CD4-positive, alpha-beta memory T cell (primary cell): ENCODE measurements at regions not wholly inside any gene's neighbourhood (a gene's known extent, or its start where the extent isn't known, plus 50 kb on each side); places are given as distances from the start of the nearest gene placed in this dataset.

Experiments
- CTCF ChIA-PET: fragments of 350-600 bp; sonication (Branson Sonifier 250); formaldehyde crosslinking; loops from one replicate; lab custom pipeline; 2021; ENCODE audit warnings: inconsistent platforms; ENCODE audit not compliant: partially characterized antibody; lab: Charles Lee
- POLR2A ChIA-PET: fragments of 350-600 bp; sonication (Branson Sonifier 250); formaldehyde crosslinking; loops from one replicate; lab custom pipeline; 2021; ENCODE audit not compliant: partially characterized antibody; lab: Charles Lee
- DNase-seq, 5 donors: peaks; one replicate each; pipeline versions ENCODE4 v3.0.0 to v3.0.0-alpha.2; 2020 to 2022; ENCODE audit warnings: mixed read lengths in 1 of 5
- H3K27ac ChIP-seq: one replicate; pipeline ENCODE4 v1.7.0; 2013; ENCODE audit warnings: low read depth, low read length
- H3K27me3 ChIP-seq: 2 replicates; pipeline ENCODE4 v1.7.0; 2013; ENCODE audit warnings: mild to moderate bottlenecking, low read length, moderate library complexity; ENCODE audit not compliant: insufficient read depth
- H3K36me3 ChIP-seq: 2 replicates; pipeline ENCODE4 v1.7.0; 2013; ENCODE audit warnings: mild to moderate bottlenecking, low read length, moderate library complexity; ENCODE audit not compliant: insufficient read depth
- H3K4me1 ChIP-seq: 2 replicates; pipeline ENCODE4 v1.7.0; 2013; ENCODE audit warnings: mild to moderate bottlenecking, low read length, moderate library complexity; ENCODE audit not compliant: insufficient read depth
- H3K4me3 ChIP-seq, 2 donors: one replicate each; pipeline ENCODE4 v1.7.0; 2013; ENCODE audit warnings: low read length in 2 of 2, mild to moderate bottlenecking in 1 of 2
- H3K9me3 ChIP-seq, 2 donors: one replicate each; pipeline ENCODE4 v1.7.0; 2013; ENCODE audit warnings: low read length in 2 of 2, control low read depth in 1 of 2; ENCODE audit not compliant: control insufficient read depth in 1 of 2
- H3K27ac Mint-ChIP-seq, 7 donors: one replicate each; pipeline ENCODE4 v1.8.0; 2020 to 2021; ENCODE audit warnings: mixed read lengths in 7 of 7, mild to moderate bottlenecking in 6 of 7, inconsistent platforms in 3 of 7, moderate library complexity in 3 of 7
- H3K27me3 Mint-ChIP-seq, 2 donors: one replicate each; pipeline ENCODE4 v1.8.0; 2020 to 2021; ENCODE audit warnings: mixed read lengths in 2 of 2
- H3K36me3 Mint-ChIP-seq, 2 donors: one replicate each; pipeline ENCODE4 v1.8.0; 2020 to 2021; ENCODE audit warnings: mixed read lengths in 2 of 2, inconsistent platforms in 1 of 2, mild to moderate bottlenecking in 1 of 2
- H3K4me1 Mint-ChIP-seq, 4 donors: one replicate each; pipeline ENCODE4 v1.8.0; 2020 to 2021; ENCODE audit warnings: mixed read lengths in 4 of 4, mild to moderate bottlenecking in 1 of 4
- H3K4me3 Mint-ChIP-seq, 8 donors: one replicate each; pipeline ENCODE4 v1.8.0; 2020 to 2021; ENCODE audit warnings: mixed read lengths in 8 of 8, mild to moderate bottlenecking in 7 of 8, moderate library complexity in 6 of 8, inconsistent platforms in 3 of 8
- H3K9me3 Mint-ChIP-seq, 8 donors: one replicate each; pipeline ENCODE4 v1.8.0; 2020 to 2021; ENCODE audit warnings: mixed read lengths in 8 of 8, mild to moderate bottlenecking in 5 of 8, inconsistent platforms in 3 of 8, moderate library complexity in 1 of 8
- intact Hi-C: fragments of 100-400 bp; cut with micrococcal nuclease; formaldehyde crosslinking; loops from one replicate; pipeline ENCODE4 v1.15.1; 2023

- Histone ChIP-seq H3K4me1 (peaks cover 14% of the 10 kb centered on the region), H3K27ac (no peak overlapping the region), H3K36me3 (no peaks in the 10 kb centered on the region), H3K27me3 (no peaks in the 10 kb centered on the region), H3K4me3 (no peak overlapping the region), H3K9me3 (no peaks in the 10 kb centered on the region)
- CTCF ChIA-PET = interaction anchor here (1.4 to 5.3 kb wide), 3 partner anchors 15 to 576 kb away, joined by 3 to 46 read pairs (median 4); no protein-coding TSS in a partner anchor
- H3K27ac Mint-ChIP-seq = peak overlapping the region in 4 of 7 donors; percentile 34 to 91 (median 63)
- H3K36me3 Mint-ChIP-seq = peaks cover 0 to 4% of the 10 kb centered on the region in 2 donors
- intact Hi-C loops = no loop called here
- no peaks in the 10 kb centered on the region for H3K9me3 Mint-ChIP-seq
- POLR2A ChIA-PET = interaction anchor here (1.5 to 1.8 kb wide), 3 partner anchors 16 to 576 kb away, joined by 5 to 6 read pairs (median 5); no protein-coding TSS in a partner anchor
- peaks cover 0 to 2% of the 10 kb centered on the region in 2 donors for H3K27me3 Mint-ChIP-seq
- peak overlapping the region in 1 of 8 donors; percentile 50 for H3K4me3 Mint-ChIP-seq
- H3K4me1 Mint-ChIP-seq = peaks cover 2 to 12% (median 6%) of the 10 kb centered on the region in 4 donors
- DNase-seq = no peak
Observed at GRCh38 chr14:21993837-21994236, 320.2 kb upstream of the OR4E1 start.

DNA sequence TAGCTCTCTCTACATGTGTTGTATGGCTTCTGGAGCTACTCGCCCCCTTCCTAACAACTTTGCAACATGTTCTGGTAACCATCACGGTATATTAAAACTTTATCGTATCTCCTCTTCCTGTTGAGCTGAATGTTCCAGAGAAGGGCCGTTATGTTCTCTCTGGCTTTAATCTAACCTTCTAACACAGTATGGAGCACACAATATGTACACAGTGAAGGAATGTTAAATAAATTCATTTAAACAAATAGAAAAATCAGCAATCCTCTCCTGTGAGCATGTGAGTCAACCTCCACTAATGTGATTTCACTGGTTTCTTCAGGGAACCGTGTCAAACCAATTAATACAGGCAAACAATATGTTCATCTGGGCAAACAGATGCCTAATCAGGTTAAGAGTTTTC, 319.5 kb upstream of the OR4E1 start:
- Mint-ChIP-seq H3K27me3 (peaks cover 0 to 2% of the 10 kb centered on the region in 2 donors), H3K9me3 (no peaks in the 10 kb centered on the region), H3K4me3 (peak overlapping the region; percentile 42 to 76 (median 58)), H3K36me3 (peaks cover 0 to 4% of the 10 kb centered on the region in 2 donors), H3K27ac (peak overlapping the region; percentile 46 to 80 (median 60)), H3K4me1 (peaks cover 2 to 16% (median 7%) of the 10 kb centered on the region in 4 donors)
- H3K27me3 ChIP-seq = no peaks in the 10 kb centered on the region
- intact Hi-C loops = no loop called here
- ChIA-PET POLR2A (interaction anchor here (0.6 to 1.8 kb wide), 6 partner anchors 15 to 577 kb away, joined by 3 to 6 read pairs (median 4); no protein-coding TSS in a partner anchor), CTCF (interaction anchor here (0.6 to 5.3 kb wide), 7 partner anchors 11 to 577 kb away, joined by 3 to 46 read pairs (median 3); no protein-coding TSS in a partner anchor)
- no peaks in the 10 kb centered on the region for H3K36me3 ChIP-seq
- H3K4me1 ChIP-seq = peaks cover 14% of the 10 kb centered on the region
- DNase-seq = no peak
- H3K9me3 ChIP-seq = no peaks in the 10 kb centered on the region
- no peak overlapping the region for H3K27ac ChIP-seq
- no peak overlapping the region for H3K4me3 ChIP-seq

GRCh38 chr14:21991130-21991529, 317.5 kb upstream of the OR4E1 start:
- Mint-ChIP-seq H3K36me3 (no peaks in the 10 kb centered on the region), H3K27me3 (peaks cover 0 to 2% of the 10 kb centered on the region in 2 donors), H3K27ac (peak overlapping the region in 5 of 7 donors; percentile 59 to 79 (median 73)), H3K4me3 (peak overlapping the region; percentile 59 to 77 (median 69)), H3K9me3 (no peaks in the 10 kb centered on the region), H3K4me1 (peaks cover 5 to 11% (median 10%) of the 10 kb centered on the region in 4 donors)
- CTCF ChIA-PET = interaction anchor here (0.9 to 5.3 kb wide), 7 partner anchors 8 to 579 kb away, joined by 3 to 46 read pairs (median 7); no protein-coding TSS in a partner anchor
- no peak overlapping the region for H3K27ac ChIP-seq
- H3K4me3 ChIP-seq = no peak overlapping the region
- no peaks in the 10 kb centered on the region for H3K27me3 ChIP-seq
- POLR2A ChIA-PET = interaction anchor here (1.0 to 5.8 kb wide), 9 partner anchors 12 to 579 kb away, joined by 3 to 43 read pairs (median 5); no protein-coding TSS in a partner anchor
- H3K4me1 ChIP-seq = peaks cover 12% of the 10 kb centered on the region
- intact Hi-C loops = no loop called here
- no peaks in the 10 kb centered on the region for H3K9me3 ChIP-seq
- DNase-seq = no peak
- H3K36me3 ChIP-seq = no peaks in the 10 kb centered on the region

DNA sequence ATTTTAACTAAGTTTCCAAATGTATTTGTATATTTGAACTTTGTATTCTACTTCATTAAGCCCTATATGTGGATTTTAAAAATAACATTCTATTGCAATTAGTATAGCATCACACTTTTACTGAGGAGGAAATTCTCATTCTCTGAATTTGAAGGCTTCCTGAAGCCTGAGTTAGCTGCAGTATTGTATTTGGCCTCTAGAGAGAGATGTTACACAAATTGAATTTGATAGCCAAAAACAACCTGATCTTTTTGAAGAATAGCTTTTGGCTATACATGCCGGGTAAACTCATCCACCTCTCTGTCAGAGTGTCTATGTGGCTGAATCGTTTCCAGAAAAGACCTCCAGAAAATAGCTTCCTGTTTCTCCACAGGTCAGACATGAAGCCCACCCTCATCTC, 316.5 kb upstream of the OR4E1 start:
- peak overlapping the region in 1 of 2 donors; percentile 3 for H3K4me3 ChIP-seq
- peaks cover 5 to 11% (median 10%) of the 10 kb centered on the region in 4 donors for H3K4me1 Mint-ChIP-seq
- H3K36me3 Mint-ChIP-seq = no peaks in the 10 kb centered on the region
- H3K4me1 ChIP-seq = peaks cover 2% of the 10 kb centered on the region
- peak overlapping the region; percentile 67 to 80 (median 74) for H3K4me3 Mint-ChIP-seq
- peak overlapping the region; percentile 43 for H3K27ac ChIP-seq
- no peaks in the 10 kb centered on the region for H3K9me3 ChIP-seq
- peaks cover 0 to 4% of the 10 kb centered on the region in 2 donors for H3K27me3 Mint-ChIP-seq
- ChIA-PET CTCF (interaction anchor here (0.8 to 5.3 kb wide), 10 partner anchors 9 to 863 kb away, joined by 3 to 46 read pairs (median 4); no protein-coding TSS in a partner anchor), POLR2A (interaction anchor here (0.9 to 5.8 kb wide), 13 partner anchors 9 to 580 kb away, joined by 4 to 43 read pairs (median 5); no protein-coding TSS in a partner anchor)
- H3K27me3 ChIP-seq = no peaks in the 10 kb centered on the region
- no peaks in the 10 kb centered on the region for H3K9me3 Mint-ChIP-seq
- peak overlapping the region in 6 of 7 donors; percentile 22 to 84 (median 72) for H3K27ac Mint-ChIP-seq
- intact Hi-C loops = loop anchor here (1.0 kb wide), 1 partner anchor 566 kb away; no protein-coding TSS in a partner anchor
- DNase-seq = peak in 1 of 5 donors; percentile 31
- H3K36me3 ChIP-seq = no peaks in the 10 kb centered on the region

DNA sequence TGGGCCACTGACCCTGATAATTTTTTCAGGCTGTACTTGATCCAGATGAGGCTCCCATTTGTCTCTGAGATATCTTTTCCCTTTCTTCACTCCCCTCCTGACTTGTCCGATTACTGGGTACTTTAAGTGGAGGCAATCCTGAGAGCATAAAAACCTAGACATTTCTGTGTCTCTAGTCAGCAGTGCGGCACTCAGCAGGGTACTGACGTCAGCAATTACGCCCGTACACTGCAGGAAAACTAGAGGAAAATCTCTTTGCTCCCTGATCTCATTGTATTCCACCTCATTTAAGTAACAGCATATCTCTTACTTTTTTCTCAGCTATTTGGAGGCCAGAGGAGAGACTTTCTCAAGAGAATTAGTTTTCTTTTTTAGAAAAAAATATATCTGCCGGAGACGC, 315.5 kb upstream of the OR4E1 start:
- DNase-seq = no peak
- no peaks in the 10 kb centered on the region for H3K36me3 Mint-ChIP-seq
- CTCF ChIA-PET = interaction anchor here (1.6 to 5.3 kb wide), 4 partner anchors 8 to 14 kb away, joined by 7 to 46 read pairs (median 11); no protein-coding TSS in a partner anchor
- H3K27me3 Mint-ChIP-seq = peaks cover 0 to 4% of the 10 kb centered on the region in 2 donors
- intact Hi-C loops = no loop called here
- peak overlapping the region in 4 of 7 donors; percentile 29 to 85 (median 55) for H3K27ac Mint-ChIP-seq
- no peaks in the 10 kb centered on the region for H3K9me3 ChIP-seq
- H3K4me1 Mint-ChIP-seq = peaks cover 6 to 7% (median 6%) of the 10 kb centered on the region in 4 donors
- H3K27me3 ChIP-seq = no peaks in the 10 kb centered on the region
- H3K4me3 ChIP-seq = no peak overlapping the region
- peak overlapping the region in 7 of 8 donors; percentile 24 to 68 (median 49) for H3K4me3 Mint-ChIP-seq
- H3K36me3 ChIP-seq = no peaks in the 10 kb centered on the region
- POLR2A ChIA-PET = interaction anchor here (0.9 to 5.8 kb wide), 6 partner anchors 8 to 573 kb away, joined by 3 to 43 read pairs (median 4); no protein-coding TSS in a partner anchor
- H3K27ac ChIP-seq = no peak overlapping the region
- no peaks in the 10 kb centered on the region for H3K4me1 ChIP-seq
- no peaks in the 10 kb centered on the region for H3K9me3 Mint-ChIP-seq

GRCh38 chr14:21988413-21988812, 314.8 kb upstream of the OR4E1 start:
- CTCF ChIA-PET = interaction anchor here (0.8 to 2.6 kb wide), 7 partner anchors 9 to 616 kb away, joined by 3 to 17 read pairs (median 5); no protein-coding TSS in a partner anchor
- no peaks in the 10 kb centered on the region for H3K27me3 ChIP-seq
- no peak for DNase-seq

More at GRCh38 chr14:21988413-21988812, 314.8 kb upstream of the OR4E1 start:
- Mint-ChIP-seq H3K36me3 (no peaks in the 10 kb centered on the region), H3K27ac (peak overlapping the region in 5 of 7 donors; percentile 6 to 74 (median 53)), H3K27me3 (peaks cover 0 to 4% of the 10 kb centered on the region in 2 donors), H3K4me1 (peaks cover 4 to 7% (median 6%) of the 10 kb centered on the region in 4 donors), H3K9me3 (no peaks in the 10 kb centered on the region), H3K4me3 (peak overlapping the region in 2 of 8 donors; percentile 44 to 67)
- H3K4me1 ChIP-seq = no peaks in the 10 kb centered on the region
- POLR2A ChIA-PET = interaction anchor here (0.9 to 5.8 kb wide), 6 partner anchors 9 to 582 kb away, joined by 3 to 43 read pairs (median 4); no protein-coding TSS in a partner anchor
- H3K36me3 ChIP-seq = no peaks in the 10 kb centered on the region
- intact Hi-C loops = no loop called here
- H3K4me3 ChIP-seq = no peak overlapping the region
- no peak overlapping the region for H3K27ac ChIP-seq
- H3K9me3 ChIP-seq = no peaks in the 10 kb centered on the region
